MV-4-11 (cell line): ENCODE measurements at regions not wholly inside any gene's neighbourhood (a gene's known extent, or its start where the extent isn't known, plus 50 kb on each side); places are given as distances from the start of the nearest gene placed in this dataset.
"Not testable (repeated sequence)": the region's sequence is repeated elsewhere in the genome, so short reads cannot be mapped to it uniquely, and the experiment has no call there.

Experiments used
- DNase-seq: peaks from one replicate; lab custom pipeline; 2025; lab: John Stamatoyannopoulos, UW

GRCh38 chr7:124247691-124248090 lies 214.8 kb upstream of the TMEM229A start:
- DNase-seq = no peak

DNA sequence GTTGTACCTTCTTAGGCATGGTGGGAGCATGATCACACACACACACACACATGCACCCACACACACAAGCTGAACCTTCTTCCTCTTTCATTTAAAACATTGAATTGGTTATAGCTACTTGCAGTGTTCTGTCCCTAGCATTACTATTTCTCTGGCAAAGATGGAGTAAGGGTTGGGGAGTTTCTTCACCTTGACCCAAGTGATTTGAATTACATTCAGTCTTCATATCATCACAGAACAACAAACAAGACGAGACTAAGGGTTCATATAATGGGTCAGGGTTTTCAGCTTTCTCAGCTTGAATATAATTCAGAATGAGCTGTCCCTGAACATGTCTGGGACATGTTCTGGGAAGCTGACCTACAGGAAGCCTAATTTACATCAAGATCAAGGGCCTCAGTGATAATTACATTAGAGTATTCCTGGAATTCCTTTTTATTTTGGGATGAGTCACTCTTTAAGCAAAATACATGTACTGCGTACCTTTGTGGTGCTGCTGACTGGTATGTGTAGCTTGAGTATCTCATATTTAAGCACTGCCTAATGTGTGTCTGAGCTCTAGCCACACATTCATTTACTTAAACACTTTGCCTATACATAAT lies 213.5 kb upstream of the TMEM229A start:
- peak; percentile 68 for DNase-seq

GRCh38 chr7:124244469-124244868 lies 211.6 kb upstream of the TMEM229A start:
- peak; percentile 41 for DNase-seq

GRCh38 chr7:124219681-124220080 lies 186.8 kb upstream of the TMEM229A start:
- no peak for DNase-seq

- no peak for DNase-seq
These were observed 175.8 kb upstream of the TMEM229A start for GRCh38 chr7:124208642-124209041.

DNA sequence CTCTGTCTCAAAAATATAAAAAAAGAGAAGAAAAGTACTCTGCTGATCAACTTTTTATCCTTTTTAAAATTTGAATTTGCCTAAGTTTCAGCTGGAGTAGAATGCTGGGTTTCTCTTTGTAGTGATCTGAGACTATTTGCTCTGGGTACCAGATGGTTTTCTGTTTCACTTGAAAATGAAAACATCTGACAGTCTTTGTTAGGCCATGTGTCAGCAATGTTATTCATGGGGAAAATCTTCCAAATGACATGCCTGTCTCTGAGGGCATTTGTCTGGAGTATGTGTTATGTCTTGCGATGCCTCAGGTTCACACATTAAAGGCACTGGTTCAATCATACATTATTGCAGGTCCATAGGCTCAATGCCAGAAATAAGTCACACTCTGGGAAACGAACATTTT lies 175.3 kb upstream of the TMEM229A start:
- no peak for DNase-seq

- no peak for DNase-seq
These were observed 172.7 kb upstream of the TMEM229A start for GRCh38 chr7:124205526-124205925.

DNA sequence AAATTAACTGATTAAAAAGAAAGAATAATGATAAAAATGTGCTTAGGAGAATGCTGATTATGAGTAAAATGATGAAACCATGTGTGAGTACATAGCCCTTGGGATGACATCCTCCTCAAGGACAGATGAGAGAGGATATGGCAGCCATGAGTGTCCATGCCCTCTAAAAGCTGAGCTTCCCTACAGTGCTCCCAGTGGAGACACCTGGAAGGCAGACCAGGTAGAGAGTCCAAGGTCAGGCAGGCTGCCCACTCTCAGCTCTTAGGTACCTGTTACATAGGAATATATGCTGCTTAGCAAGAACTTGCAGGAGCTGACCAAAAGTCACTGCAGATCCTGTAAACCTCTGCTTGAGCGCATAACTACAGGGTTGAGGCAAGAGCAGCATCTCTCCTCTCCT lies 169.7 kb upstream of the TMEM229A start:
- no peak for DNase-seq

GRCh38 chr7:124201768-124202349 lies 169.0 kb upstream of the TMEM229A start:
- DNase-seq = no peak

- no peak for DNase-seq
These were observed 163.7 kb upstream of the TMEM229A start for GRCh38 chr7:124196519-124196918.

- DNase-seq = no peak
These were observed 160.0 kb upstream of the TMEM229A start for GRCh38 chr7:124192885-124193284.

- no peak for DNase-seq
These were observed 158.8 kb upstream of the TMEM229A start for GRCh38 chr7:124191713-124192112.

- no peak for DNase-seq
These were observed 158.2 kb upstream of the TMEM229A start for GRCh38 chr7:124191030-124191429.

GRCh38 chr7:124188576-124188975 lies 155.7 kb upstream of the TMEM229A start:
- DNase-seq = no peak

GRCh38 chr7:124187962-124188361 lies 155.1 kb upstream of the TMEM229A start:
- DNase-seq = no peak

DNA sequence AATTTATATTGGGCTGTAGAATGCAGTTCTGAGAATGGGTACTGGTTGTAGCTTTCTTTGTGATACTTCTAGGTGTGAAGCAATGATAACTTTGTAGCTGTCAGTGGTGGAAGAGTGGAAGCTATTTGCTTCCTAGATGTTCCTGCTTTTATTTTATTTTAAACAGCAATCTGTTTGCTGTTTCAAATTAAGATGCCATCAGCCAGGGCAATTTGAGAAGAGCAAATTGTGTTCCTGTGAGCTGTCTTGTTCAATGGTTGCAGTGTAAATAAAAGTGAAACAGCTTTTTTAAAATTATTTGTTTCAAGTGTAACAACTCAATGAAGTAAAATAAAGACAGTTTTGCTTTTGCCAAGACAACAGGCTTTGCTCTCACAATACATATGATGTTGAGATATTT lies 150.8 kb upstream of the TMEM229A start:
- no peak for DNase-seq

DNA sequence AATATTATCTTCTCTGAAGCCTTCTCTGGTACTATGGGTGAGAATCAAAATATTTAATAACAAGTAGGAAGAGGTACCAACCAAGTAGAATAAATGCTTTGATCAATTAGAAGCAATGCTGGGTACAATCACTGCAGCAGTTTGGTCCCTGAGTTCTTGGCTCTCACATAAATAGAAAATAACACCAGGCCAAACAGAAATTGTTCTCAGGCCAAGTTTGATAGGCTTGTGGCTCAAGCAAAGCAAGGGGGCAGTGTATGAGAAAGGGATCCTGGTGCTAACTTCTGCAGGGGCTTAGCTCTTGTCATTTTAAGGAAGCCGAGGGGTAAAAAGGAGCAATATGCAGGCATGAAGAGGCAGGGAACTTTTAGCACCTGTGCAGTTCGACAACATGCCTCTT lies 146.8 kb upstream of the TMEM229A start:
- DNase-seq = no peak

DNA sequence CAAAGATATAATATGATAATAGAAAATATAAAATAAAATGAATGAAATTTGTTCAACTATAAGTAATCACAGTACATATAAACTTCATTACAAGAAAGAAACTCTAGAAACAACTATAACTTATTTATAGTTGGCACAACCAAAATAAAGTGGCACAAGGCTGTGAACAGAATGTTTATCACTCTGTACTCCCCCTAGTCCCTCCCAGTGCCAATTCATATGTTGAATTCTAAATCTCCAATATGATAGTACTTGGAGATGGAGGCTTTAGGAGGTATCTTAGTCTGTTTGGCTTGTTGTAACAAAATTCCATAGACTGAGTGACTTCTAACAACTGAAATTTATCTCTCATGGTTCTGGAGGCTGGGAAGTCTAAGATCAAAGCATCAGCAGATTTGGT lies 145.0 kb upstream of the TMEM229A start:
- no peak for DNase-seq

DNA sequence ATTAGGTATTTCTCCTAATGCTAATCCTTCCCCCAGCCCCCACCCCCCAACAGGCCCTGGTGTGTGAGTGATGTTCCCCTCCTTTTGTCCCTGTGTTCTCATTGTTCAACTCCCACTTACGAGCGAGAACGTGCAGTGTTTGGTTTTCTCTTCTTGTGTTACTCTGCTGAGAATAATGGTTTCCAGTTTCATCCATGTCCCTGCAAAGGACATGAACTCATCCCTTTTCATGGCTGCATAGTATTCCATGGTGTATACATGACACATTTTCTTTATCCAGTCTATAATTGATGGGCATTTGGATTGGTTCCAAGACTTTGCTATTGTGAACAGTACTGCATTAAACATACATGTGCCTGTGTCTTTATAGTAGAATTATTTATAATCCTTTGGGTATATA lies 138.9 kb upstream of the TMEM229A start:
- DNase-seq = not testable (repeated sequence)

GRCh38 chr7:124171068-124171467 lies 138.2 kb upstream of the TMEM229A start:
- DNase-seq = peak; percentile 8

- DNase-seq = no peak
These were observed 135.7 kb upstream of the TMEM229A start for GRCh38 chr7:124168616-124169015.

GRCh38 chr7:124162667-124163066 lies 129.8 kb upstream of the TMEM229A start:
- DNase-seq = no peak

GRCh38 chr7:124155432-124156022 lies 122.7 kb upstream of the TMEM229A start:
- no peak for DNase-seq
